IPS-18c (cell line): ENCODE measurements at regions not wholly inside any gene's neighbourhood (a gene's known extent, or its start where the extent isn't known, plus 50 kb on each side); places are given as distances from the start of the nearest gene placed in this dataset.

Experiments used
- H3K4me3 ChIP-seq: 2 replicates; pipeline ENCODE4 v1.7.0; 2013; ENCODE audit warnings: low read depth, mild to moderate bottlenecking, low read length, moderate library complexity; ENCODE audit not compliant: insufficient read depth
- H3K9me3 ChIP-seq: one replicate; pipeline ENCODE4 v1.6.1; 2013; ENCODE audit warnings: mild to moderate bottlenecking, low read length, moderate library complexity; ENCODE audit not compliant: control insufficient read depth, insufficient read depth

GRCh38 chr18:39795350-39795749 is 2159.7 kb upstream of the PIK3C3 start:
- H3K4me3 ChIP-seq, result no peak overlapping the region
- H3K9me3 ChIP-seq, result no peaks in the 10 kb centered on the region

GRCh38 chr18:39793609-39794008 is 2161.4 kb upstream of the PIK3C3 start:
- Histone ChIP-seq H3K9me3 (no peaks in the 10 kb centered on the region), H3K4me3 (no peak overlapping the region)

- Histone ChIP-seq H3K4me3 (no peak overlapping the region), H3K9me3 (no peaks in the 10 kb centered on the region)
Measured at GRCh38 chr18:39788383-39788782, 2166.7 kb upstream of the PIK3C3 start.

GRCh38 chr18:39786477-39786876 is 2168.6 kb upstream of the PIK3C3 start:
- H3K4me3 ChIP-seq, result no peak overlapping the region
- no peaks in the 10 kb centered on the region for H3K9me3 ChIP-seq

GRCh38 chr18:39784541-39784940 is 2170.5 kb upstream of the PIK3C3 start:
- no peaks in the 10 kb centered on the region for H3K9me3 ChIP-seq
- H3K4me3 ChIP-seq, result no peak overlapping the region

- Histone ChIP-seq H3K4me3 (no peak overlapping the region), H3K9me3 (no peaks in the 10 kb centered on the region)
Measured at GRCh38 chr18:39781565-39781964, 2173.5 kb upstream of the PIK3C3 start.

GRCh38 chr18:39780774-39781173 is 2174.3 kb upstream of the PIK3C3 start:
- no peaks in the 10 kb centered on the region for H3K9me3 ChIP-seq

GRCh38 chr18:39779926-39780325 is 2175.1 kb upstream of the PIK3C3 start:
- no peaks in the 10 kb centered on the region for H3K9me3 ChIP-seq

More at GRCh38 chr18:39780774-39781173, 2174.3 kb upstream of the PIK3C3 start:
- no peak overlapping the region for H3K4me3 ChIP-seq

GRCh38 chr18:39776766-39777165 is 2178.3 kb upstream of the PIK3C3 start:
- H3K4me3 ChIP-seq, result no peak overlapping the region
- H3K9me3 ChIP-seq, result no peaks in the 10 kb centered on the region

More at GRCh38 chr18:39779926-39780325, 2175.1 kb upstream of the PIK3C3 start:
- no peak overlapping the region for H3K4me3 ChIP-seq

GRCh38 chr18:39774957-39775598 is 2180.0 kb upstream of the PIK3C3 start:
- Histone ChIP-seq H3K9me3 (no peaks in the 10 kb centered on the region), H3K4me3 (no peak overlapping the region)

GRCh38 chr18:39773646-39774045 is 2181.4 kb upstream of the PIK3C3 start:
- H3K9me3 ChIP-seq, result no peaks in the 10 kb centered on the region
- H3K4me3 ChIP-seq, result no peak overlapping the region

- no peak overlapping the region for H3K4me3 ChIP-seq
Measured at GRCh38 chr18:39772155-39772919, 2182.7 kb upstream of the PIK3C3 start.

GRCh38 chr18:39770399-39770798 is 2184.6 kb upstream of the PIK3C3 start:
- no peak overlapping the region for H3K4me3 ChIP-seq

More at GRCh38 chr18:39772155-39772919, 2182.7 kb upstream of the PIK3C3 start:
- H3K9me3 ChIP-seq, result no peaks in the 10 kb centered on the region

GRCh38 chr18:39764873-39765272 is 2190.2 kb upstream of the PIK3C3 start:
- H3K9me3 ChIP-seq, result no peaks in the 10 kb centered on the region

More at GRCh38 chr18:39770399-39770798, 2184.6 kb upstream of the PIK3C3 start:
- no peaks in the 10 kb centered on the region for H3K9me3 ChIP-seq

GRCh38 chr18:39761273-39761672 is 2193.8 kb upstream of the PIK3C3 start:
- H3K9me3 ChIP-seq, result no peaks in the 10 kb centered on the region
- H3K4me3 ChIP-seq, result no peak overlapping the region

More at GRCh38 chr18:39764873-39765272, 2190.2 kb upstream of the PIK3C3 start:
- H3K4me3 ChIP-seq, result no peak overlapping the region

GRCh38 chr18:39759926-39760325 is 2194.3 kb upstream of the CELF4 start:
- H3K9me3 ChIP-seq, result no peaks in the 10 kb centered on the region
- no peak overlapping the region for H3K4me3 ChIP-seq

GRCh38 chr18:39753178-39753577 is 2187.6 kb upstream of the CELF4 start:
- H3K9me3 ChIP-seq, result peaks cover 8% of the 10 kb centered on the region
- H3K4me3 ChIP-seq, result no peak overlapping the region

- H3K9me3 ChIP-seq, result peaks cover 8% of the 10 kb centered on the region
Measured at GRCh38 chr18:39752351-39752750, 2186.8 kb upstream of the CELF4 start.

More at GRCh38 chr18:39752351-39752750, 2186.8 kb upstream of the CELF4 start:
- H3K4me3 ChIP-seq, result no peak overlapping the region
